Activated naive CD4-positive, alpha-beta T cell treated with anti-CD3 and anti-CD28 coated beads for 36 hours (primary cell): ENCODE measurements at regions not wholly inside any gene's neighbourhood (a gene's known extent, or its start where the extent isn't known, plus 50 kb on each side); places are given as distances from the start of the nearest gene placed in this dataset.

Source experiments
- CTCF ChIA-PET: fragments of 350-600 bp; sonication (Branson Sonifier 250); formaldehyde crosslinking; loops from one replicate; lab custom pipeline; 2021; ENCODE audit warnings: antibody characterized with exemption; lab: Charles Lee
- DNase-seq: peaks from one replicate; pipeline ENCODE4 v3.0.0-alpha.2; 2020
- H3K27ac Mint-ChIP-seq: one replicate; pipeline ENCODE4 v1.8.0; 2021; ENCODE audit warnings: mild to moderate bottlenecking, mixed read lengths
- H3K27me3 Mint-ChIP-seq: one replicate; pipeline ENCODE4 v1.8.0; 2021; ENCODE audit warnings: low read depth, mixed read lengths
- H3K36me3 Mint-ChIP-seq: one replicate; pipeline ENCODE4 v1.8.0; 2021; ENCODE audit warnings: low read depth, mixed read lengths
- H3K4me1 Mint-ChIP-seq: one replicate; pipeline ENCODE4 v1.8.0; 2021; ENCODE audit warnings: low read depth, mixed read lengths
- H3K4me3 Mint-ChIP-seq: one replicate; pipeline ENCODE4 v1.8.0; 2021; ENCODE audit warnings: mild to moderate bottlenecking, moderate library complexity, mixed read lengths
- H3K9me3 Mint-ChIP-seq: one replicate; pipeline ENCODE4 v1.8.0; 2021; ENCODE audit warnings: mixed read lengths
- intact Hi-C: fragments of 100-400 bp; cut with micrococcal nuclease; formaldehyde crosslinking; loops from one replicate; pipeline ENCODE4 v1.15.1; 2023

- CTCF ChIA-PET: no interaction called here
- H3K4me1 Mint-ChIP-seq: peaks cover 3% of the 10 kb centered on the region
- no peaks in the 10 kb centered on the region for H3K36me3 Mint-ChIP-seq
- no peak overlapping the region for H3K4me3 Mint-ChIP-seq
- peaks cover 15% of the 10 kb centered on the region for H3K27me3 Mint-ChIP-seq
- intact Hi-C loops: no loop called here
- no peak overlapping the region for H3K27ac Mint-ChIP-seq
- no peaks in the 10 kb centered on the region for H3K9me3 Mint-ChIP-seq
- no peak for DNase-seq
These were observed 240.7 kb upstream of the NREP start for GRCh38 chr5:111997711-111998110.

- no peaks in the 10 kb centered on the region for H3K9me3 Mint-ChIP-seq
- peaks cover 15% of the 10 kb centered on the region for H3K27me3 Mint-ChIP-seq
- CTCF ChIA-PET: no interaction called here
- no peaks in the 10 kb centered on the region for H3K36me3 Mint-ChIP-seq
- H3K4me1 Mint-ChIP-seq: peaks cover 3% of the 10 kb centered on the region
- DNase-seq: no peak
- H3K27ac Mint-ChIP-seq: no peak overlapping the region
- H3K4me3 Mint-ChIP-seq: no peak overlapping the region
- intact Hi-C loops: no loop called here
These were observed 240.3 kb upstream of the NREP start for GRCh38 chr5:111997308-111997707.

- intact Hi-C loops: no loop called here
- no peak for DNase-seq
- CTCF ChIA-PET: no interaction called here
- H3K4me3 Mint-ChIP-seq: no peak overlapping the region
- peaks cover 3% of the 10 kb centered on the region for H3K4me1 Mint-ChIP-seq
- H3K27ac Mint-ChIP-seq: no peak overlapping the region
- no peaks in the 10 kb centered on the region for H3K36me3 Mint-ChIP-seq
- H3K9me3 Mint-ChIP-seq: no peaks in the 10 kb centered on the region
- H3K27me3 Mint-ChIP-seq: peaks cover 15% of the 10 kb centered on the region
These were observed 239.6 kb upstream of the NREP start for GRCh38 chr5:111996574-111996973.

- CTCF ChIA-PET: no interaction called here
These were observed 238.7 kb upstream of the NREP start for GRCh38 chr5:111995701-111996100.

GRCh38 chr5:111993242-111993641 is 236.2 kb upstream of the NREP start:
- Mint-ChIP-seq H3K27me3 (peaks cover 7% of the 10 kb centered on the region), H3K9me3 (peaks cover 2% of the 10 kb centered on the region), H3K27ac (no peak overlapping the region), H3K4me1 (no peaks in the 10 kb centered on the region), H3K4me3 (no peak overlapping the region), H3K36me3 (no peaks in the 10 kb centered on the region)
- CTCF ChIA-PET: no interaction called here
- DNase-seq: no peak
- intact Hi-C loops: no loop called here

More at GRCh38 chr5:111995701-111996100, 238.7 kb upstream of the NREP start:
- H3K27ac Mint-ChIP-seq: no peak overlapping the region
- no peak for DNase-seq
- H3K4me1 Mint-ChIP-seq: peaks cover 3% of the 10 kb centered on the region
- no peaks in the 10 kb centered on the region for H3K9me3 Mint-ChIP-seq
- H3K4me3 Mint-ChIP-seq: no peak overlapping the region
- intact Hi-C loops: no loop called here
- H3K36me3 Mint-ChIP-seq: no peaks in the 10 kb centered on the region
- peaks cover 11% of the 10 kb centered on the region for H3K27me3 Mint-ChIP-seq

GRCh38 chr5:111984044-111984443 is 227.1 kb upstream of the NREP start:
- H3K27me3 Mint-ChIP-seq: no peaks in the 10 kb centered on the region
- H3K4me1 Mint-ChIP-seq: no peaks in the 10 kb centered on the region
- peaks cover 3% of the 10 kb centered on the region for H3K9me3 Mint-ChIP-seq
- DNase-seq: no peak
- CTCF ChIA-PET: no interaction called here
- no peaks in the 10 kb centered on the region for H3K36me3 Mint-ChIP-seq
- no peak overlapping the region for H3K4me3 Mint-ChIP-seq
- no peak overlapping the region for H3K27ac Mint-ChIP-seq
- intact Hi-C loops: no loop called here

- peaks cover 3% of the 10 kb centered on the region for H3K9me3 Mint-ChIP-seq
- H3K27ac Mint-ChIP-seq: no peak overlapping the region
- no peaks in the 10 kb centered on the region for H3K4me1 Mint-ChIP-seq
- no peaks in the 10 kb centered on the region for H3K36me3 Mint-ChIP-seq
- intact Hi-C loops: no loop called here
- H3K4me3 Mint-ChIP-seq: no peak overlapping the region
- CTCF ChIA-PET: no interaction called here
- no peaks in the 10 kb centered on the region for H3K27me3 Mint-ChIP-seq
- DNase-seq: no peak
These were observed 226.5 kb upstream of the NREP start for GRCh38 chr5:111983459-111983858.

GRCh38 chr5:111977436-111977829 is 220.4 kb upstream of the NREP start:
- Mint-ChIP-seq H3K4me1 (no peaks in the 10 kb centered on the region), H3K27me3 (peaks cover 5% of the 10 kb centered on the region), H3K4me3 (no peak overlapping the region), H3K36me3 (no peaks in the 10 kb centered on the region), H3K27ac (no peak overlapping the region), H3K9me3 (no peaks in the 10 kb centered on the region)
- CTCF ChIA-PET: no interaction called here
- intact Hi-C loops: no loop called here
- no peak for DNase-seq

- no peaks in the 10 kb centered on the region for H3K4me1 Mint-ChIP-seq
- intact Hi-C loops: no loop called here
- no peaks in the 10 kb centered on the region for H3K36me3 Mint-ChIP-seq
- no peaks in the 10 kb centered on the region for H3K9me3 Mint-ChIP-seq
- H3K27ac Mint-ChIP-seq: no peak overlapping the region
- CTCF ChIA-PET: no interaction called here
- no peak for DNase-seq
- H3K4me3 Mint-ChIP-seq: no peak overlapping the region
- H3K27me3 Mint-ChIP-seq: peaks cover 5% of the 10 kb centered on the region
These were observed 219.9 kb upstream of the NREP start for GRCh38 chr5:111976705-111977435.

- no peaks in the 10 kb centered on the region for H3K36me3 Mint-ChIP-seq
- CTCF ChIA-PET: no interaction called here
- intact Hi-C loops: no loop called here
These were observed 218.1 kb upstream of the NREP start for GRCh38 chr5:111975133-111975532.

GRCh38 chr5:111973961-111974360 is 217.0 kb upstream of the NREP start:
- CTCF ChIA-PET: no interaction called here
- intact Hi-C loops: no loop called here

More at GRCh38 chr5:111975133-111975532, 218.1 kb upstream of the NREP start:
- Mint-ChIP-seq H3K27me3 (peaks cover 7% of the 10 kb centered on the region), H3K4me1 (no peaks in the 10 kb centered on the region), H3K9me3 (no peaks in the 10 kb centered on the region), H3K4me3 (no peak overlapping the region), H3K27ac (no peak overlapping the region)
- no peak for DNase-seq

GRCh38 chr5:111972548-111972947 is 215.6 kb upstream of the NREP start:
- H3K27ac Mint-ChIP-seq: no peak overlapping the region
- DNase-seq: no peak
- intact Hi-C loops: no loop called here
- H3K27me3 Mint-ChIP-seq: peaks cover 7% of the 10 kb centered on the region
- CTCF ChIA-PET: no interaction called here
- no peaks in the 10 kb centered on the region for H3K4me1 Mint-ChIP-seq
- no peaks in the 10 kb centered on the region for H3K9me3 Mint-ChIP-seq
- no peak overlapping the region for H3K4me3 Mint-ChIP-seq
- no peaks in the 10 kb centered on the region for H3K36me3 Mint-ChIP-seq

More at GRCh38 chr5:111973961-111974360, 217.0 kb upstream of the NREP start:
- H3K27me3 Mint-ChIP-seq: peaks cover 7% of the 10 kb centered on the region
- H3K4me3 Mint-ChIP-seq: no peak overlapping the region
- no peaks in the 10 kb centered on the region for H3K36me3 Mint-ChIP-seq
- no peak overlapping the region for H3K27ac Mint-ChIP-seq
- DNase-seq: no peak
- H3K4me1 Mint-ChIP-seq: no peaks in the 10 kb centered on the region
- H3K9me3 Mint-ChIP-seq: no peaks in the 10 kb centered on the region

- Mint-ChIP-seq H3K27me3 (peaks cover 7% of the 10 kb centered on the region), H3K4me3 (no peak overlapping the region), H3K36me3 (no peaks in the 10 kb centered on the region), H3K27ac (no peak overlapping the region), H3K4me1 (no peaks in the 10 kb centered on the region), H3K9me3 (no peaks in the 10 kb centered on the region)
- no peak for DNase-seq
- intact Hi-C loops: no loop called here
- CTCF ChIA-PET: no interaction called here
These were observed 215.1 kb upstream of the NREP start for GRCh38 chr5:111972080-111972479.
